GM18951 (cell line): ENCODE measurements at regions not wholly inside any gene's neighbourhood (a gene's known extent, or its start where the extent isn't known, plus 50 kb on each side); places are given as distances from the start of the nearest gene placed in this dataset.

ENCODE experiments used
- POLR2A ChIP-seq: IDR thresholded peaks from 4 replicates; pipeline ENCODE4 v1.6.1; 2011; ENCODE audit warnings: mild to moderate bottlenecking; ENCODE audit not compliant: insufficient read length, insufficient read depth; ENCODE audit errors: extremely low read depth
- in situ Hi-C: fragments of 300-500 bp; cut with MboI; formaldehyde crosslinking; loops from one replicate; pipeline ENCODE4 v1.12.0; 2022; ENCODE audit warnings: low sequenced_read_pairs, mixed read lengths, inconsistent platforms; ENCODE audit not compliant: unreplicated experiment

DNA sequence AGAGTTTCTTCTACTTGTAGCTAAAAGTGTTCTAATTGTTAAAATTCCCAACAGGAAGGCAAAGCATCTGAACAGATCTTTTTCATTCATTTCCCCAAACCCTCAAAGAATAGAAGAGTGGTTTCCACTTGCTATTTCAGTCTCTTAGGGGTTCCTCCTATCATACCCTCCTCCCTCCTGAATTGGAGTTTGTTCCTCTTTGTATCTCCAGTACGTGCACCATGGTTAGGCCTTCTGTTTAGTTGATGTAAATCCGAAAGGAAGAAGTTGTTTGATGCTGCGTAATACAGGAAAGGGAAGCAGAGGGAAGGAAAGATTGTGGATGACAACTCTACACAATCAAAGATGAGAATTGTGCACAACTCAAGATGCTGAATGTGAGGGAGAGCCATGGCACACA lies 303.6 kb downstream of the PIK3R1 start:
- no peak for TF ChIP-seq POLR2A
- in situ Hi-C loops, result no loop called here

DNA sequence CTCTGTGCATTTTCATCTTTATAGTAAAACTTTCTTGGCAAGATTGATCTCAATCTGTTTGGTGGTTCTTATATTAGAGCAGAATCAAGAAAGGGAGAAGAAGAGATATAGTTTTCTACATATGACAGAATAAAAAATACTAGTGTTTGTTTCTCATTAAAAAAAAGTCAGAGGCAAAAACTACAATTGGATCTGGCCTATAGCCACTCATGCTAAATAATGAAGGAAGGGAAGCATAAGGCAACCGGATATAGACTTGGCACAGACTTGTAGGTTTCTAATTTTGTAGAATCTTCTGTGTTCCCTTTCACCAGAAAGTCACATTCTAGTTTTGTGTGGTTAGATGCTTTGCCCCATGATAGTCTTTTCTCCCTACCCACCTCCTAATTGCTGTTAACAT lies 306.2 kb downstream of the PIK3R1 start:
- in situ Hi-C loops, result no loop called here
- TF ChIP-seq POLR2A, result no peak

DNA sequence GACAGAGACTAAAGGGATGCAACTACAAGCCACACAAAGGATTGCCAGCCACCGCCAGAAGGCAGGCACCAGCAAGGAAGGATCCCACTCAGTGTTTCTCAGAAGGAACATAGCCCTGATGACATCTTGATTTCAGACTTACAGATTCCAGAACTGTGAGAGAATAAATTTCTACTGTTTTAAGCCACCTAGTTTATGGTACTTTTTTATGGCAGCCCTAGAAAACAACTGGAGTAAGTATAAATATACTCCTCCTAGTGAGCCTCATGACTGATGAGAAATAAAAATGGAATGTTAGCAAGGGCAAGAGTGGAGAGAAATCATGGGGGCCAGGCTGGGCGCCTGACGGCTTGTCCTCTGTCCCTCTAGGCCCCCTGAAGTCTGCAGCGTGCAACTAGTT lies 307.3 kb downstream of the PIK3R1 start:
- in situ Hi-C loops, result no loop called here
- TF ChIP-seq POLR2A, result no peak

DNA sequence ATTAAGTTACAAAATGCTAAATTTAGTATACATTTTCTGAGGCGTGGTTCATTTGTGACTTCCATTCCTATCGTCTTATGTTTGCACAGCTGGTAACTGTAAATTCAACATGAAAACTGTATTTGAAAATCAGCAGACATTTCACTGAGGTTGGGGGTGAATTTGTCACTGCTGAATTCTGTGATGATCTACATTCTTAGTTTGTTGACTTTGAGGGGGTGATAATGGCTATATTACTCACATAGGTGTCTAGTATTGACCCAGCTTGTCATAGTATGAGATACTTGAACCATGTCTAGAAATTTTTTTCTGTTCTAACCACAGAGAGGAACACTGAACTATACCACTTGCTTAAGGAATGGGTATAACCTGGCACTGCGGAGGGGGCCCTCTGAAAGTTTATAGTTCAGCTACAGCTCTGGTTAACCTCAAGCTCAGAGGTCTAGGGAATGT lies 313.3 kb downstream of the PIK3R1 start:
- in situ Hi-C loops, result no loop called here
- TF ChIP-seq POLR2A, result no peak

DNA sequence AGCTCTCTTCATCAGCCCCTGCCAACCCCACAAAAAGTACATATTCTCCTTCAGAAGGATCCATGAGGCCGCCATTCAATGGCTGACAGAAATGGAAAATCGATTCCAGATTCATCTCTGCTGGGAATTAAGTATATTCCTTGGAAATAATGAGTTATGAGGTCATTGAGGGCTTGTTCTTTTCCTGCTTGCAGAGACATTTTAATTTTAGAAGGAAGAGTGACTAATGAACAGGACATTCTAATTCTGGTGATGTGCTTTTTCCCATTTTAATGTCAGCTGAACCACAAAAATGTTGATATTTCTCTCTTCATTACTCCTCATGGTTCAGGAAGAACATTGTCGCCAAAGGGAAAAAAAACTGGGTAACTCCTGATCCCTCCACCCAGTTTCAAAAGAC lies 314.0 kb downstream of the PIK3R1 start:
- in situ Hi-C loops, result no loop called here
- TF ChIP-seq POLR2A, result no peak

DNA sequence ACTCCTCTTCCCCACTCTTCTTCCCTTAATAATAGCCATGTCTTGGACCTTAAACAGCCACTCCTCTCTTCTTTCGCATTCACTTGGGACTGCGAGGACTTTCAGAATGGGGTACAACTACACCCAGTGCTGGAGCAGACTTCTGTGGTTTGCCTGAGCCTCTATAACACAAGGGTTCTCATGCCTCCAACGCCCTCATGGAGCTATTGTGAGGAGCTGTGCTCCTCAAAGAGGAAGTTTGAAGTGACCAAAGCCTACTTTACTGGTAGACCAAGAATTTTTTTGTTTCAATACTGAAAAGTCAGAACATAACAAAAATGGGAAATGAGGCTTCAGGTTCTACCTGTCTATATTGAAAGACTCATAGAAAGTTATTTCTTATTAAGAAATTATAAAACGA lies 316.4 kb downstream of the PIK3R1 start:
- no peak for TF ChIP-seq POLR2A
- in situ Hi-C loops, result no loop called here

DNA sequence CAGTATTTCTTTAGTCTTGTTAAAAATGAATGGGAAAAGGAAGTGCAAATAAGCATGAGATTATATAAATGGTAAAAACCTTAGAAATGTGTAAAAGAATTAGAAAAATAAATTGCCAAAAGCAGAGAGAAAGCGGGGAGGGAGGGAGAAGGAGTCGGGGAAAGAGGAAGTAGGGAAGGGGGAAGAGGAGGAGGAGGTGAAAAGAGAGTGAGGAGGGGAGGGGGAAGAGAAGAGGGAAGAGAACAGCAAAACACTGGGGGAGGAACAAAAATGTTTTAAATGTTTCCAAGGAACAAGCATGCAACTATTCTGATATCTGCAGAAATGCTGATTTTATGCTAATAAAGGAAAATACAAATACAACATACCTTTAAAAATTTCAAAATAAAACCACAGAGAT lies 317.5 kb downstream of the PIK3R1 start:
- no peak for TF ChIP-seq POLR2A
- in situ Hi-C loops, result no loop called here

DNA sequence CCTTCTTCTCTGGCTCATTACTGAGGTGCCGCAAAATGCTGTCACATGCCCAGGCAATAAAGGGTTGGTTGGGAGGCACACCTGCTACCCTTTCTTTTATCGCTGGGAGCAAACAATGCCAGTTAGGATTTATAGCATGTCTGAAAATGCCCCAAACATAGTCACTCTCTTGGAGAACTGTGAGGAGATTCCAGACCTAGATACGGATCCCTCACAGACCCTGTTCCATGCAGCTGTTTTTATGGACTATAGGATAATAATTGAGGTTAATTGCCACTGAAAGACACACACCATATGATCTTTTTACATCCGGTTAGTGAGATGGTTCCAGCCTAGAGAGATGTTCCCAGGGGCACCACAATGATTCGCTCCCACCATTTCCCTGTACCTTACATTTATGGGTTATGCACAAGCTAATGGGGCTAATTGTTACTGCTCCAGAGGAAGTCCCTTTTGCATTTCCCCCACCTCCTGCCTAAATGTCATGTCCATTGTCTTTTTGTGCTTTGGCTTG lies 318.1 kb downstream of the PIK3R1 start:
- in situ Hi-C loops, result no loop called here
- no peak for TF ChIP-seq POLR2A

DNA sequence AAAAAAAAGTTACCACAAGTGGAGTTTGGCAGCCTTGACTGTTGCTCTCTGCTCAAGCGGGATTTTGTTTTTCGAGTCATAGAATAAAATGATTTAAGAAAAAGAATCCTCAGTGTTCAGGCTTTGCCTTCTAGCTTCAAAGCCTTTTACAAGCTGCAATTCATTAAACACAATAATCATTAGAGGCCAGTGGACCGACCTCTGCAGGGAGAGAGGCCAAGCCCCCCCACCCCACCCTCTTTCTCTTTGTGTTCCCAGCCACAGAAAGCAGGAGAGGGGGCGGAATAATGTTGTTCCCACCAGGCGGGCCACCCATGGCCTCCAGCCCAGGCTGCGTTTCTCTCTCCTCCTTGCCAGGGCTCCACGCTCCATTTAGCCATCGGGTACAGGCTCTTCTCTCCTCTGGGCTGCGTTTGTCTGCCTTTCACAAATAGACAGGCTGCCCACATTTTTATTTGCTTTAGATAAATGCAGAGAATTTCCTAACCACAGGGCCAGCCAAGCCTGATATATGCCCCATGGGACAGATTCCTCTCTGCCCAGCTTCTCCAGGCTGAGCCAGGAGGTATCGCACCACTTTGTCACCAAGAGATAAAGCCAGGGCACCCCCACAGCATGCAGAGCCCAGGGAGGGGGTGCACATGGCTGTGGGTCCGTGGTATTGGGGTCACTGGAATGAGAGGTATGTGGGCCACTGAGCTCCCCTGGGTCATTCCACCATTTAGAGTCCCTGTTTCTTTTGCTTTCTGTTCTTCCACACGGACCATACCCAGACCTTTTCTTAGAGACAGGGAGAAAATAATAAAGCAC lies 318.8 kb downstream of the PIK3R1 start:
- TF ChIP-seq POLR2A, result no peak
- in situ Hi-C loops, result no loop called here

DNA sequence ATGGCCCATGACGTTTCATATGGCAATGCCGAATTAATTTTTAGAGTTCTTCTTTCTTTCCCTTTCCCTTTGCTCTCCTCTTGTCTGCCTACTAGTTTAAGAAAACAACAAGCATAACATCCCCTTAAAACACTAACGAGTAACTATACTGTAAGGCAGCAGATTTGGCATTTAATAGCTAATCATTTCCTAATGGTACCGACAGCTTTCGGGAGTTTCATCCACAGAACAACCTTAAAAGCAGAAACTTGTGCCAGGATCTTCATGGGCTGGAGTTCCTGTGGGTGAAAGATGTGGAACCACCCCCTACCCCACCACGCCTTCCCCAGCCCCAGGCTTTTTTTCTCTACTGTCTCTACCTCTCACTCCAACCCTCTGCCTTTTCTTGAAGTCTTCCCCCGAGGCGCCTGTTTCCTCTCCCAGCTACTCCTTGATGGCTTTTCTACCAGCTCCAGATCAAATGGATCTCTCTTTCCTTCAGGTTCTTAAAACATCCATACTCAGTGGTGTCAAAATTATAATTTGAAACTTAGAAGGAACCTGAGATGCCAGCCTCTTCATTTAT lies 319.5 kb downstream of the PIK3R1 start:
- TF ChIP-seq POLR2A, result no peak
- in situ Hi-C loops, result no loop called here

DNA sequence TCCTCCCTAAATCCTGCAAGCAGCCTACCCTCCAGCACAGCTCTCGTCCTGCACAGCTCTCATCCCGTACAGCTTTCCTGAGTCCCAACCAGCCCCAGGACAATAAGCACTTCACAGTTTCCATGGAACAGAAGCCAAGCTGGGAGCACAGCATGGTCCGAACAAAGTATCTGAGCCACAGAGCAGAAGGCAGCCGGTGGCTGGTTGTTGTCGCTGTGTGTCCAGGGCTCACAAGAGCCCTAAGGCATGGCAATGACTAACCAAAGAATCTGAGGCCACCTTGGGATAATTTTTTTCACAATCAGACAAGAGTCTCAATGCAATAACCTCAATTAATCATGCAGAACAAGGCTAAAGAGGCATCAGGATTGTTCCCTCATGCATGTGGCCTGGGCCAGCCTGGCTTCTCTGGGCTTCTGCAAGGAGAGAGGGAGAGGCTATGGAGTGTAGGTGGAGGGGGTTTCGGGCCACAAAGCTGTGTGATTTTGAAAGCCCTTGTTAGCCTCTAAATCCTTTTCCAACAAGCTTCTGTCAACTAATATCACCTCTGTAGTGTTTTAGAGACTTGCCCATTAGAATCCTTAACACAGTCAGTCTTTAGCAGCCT lies 323.4 kb downstream of the PIK3R1 start:
- TF ChIP-seq POLR2A, result no peak
- in situ Hi-C loops, result no loop called here

DNA sequence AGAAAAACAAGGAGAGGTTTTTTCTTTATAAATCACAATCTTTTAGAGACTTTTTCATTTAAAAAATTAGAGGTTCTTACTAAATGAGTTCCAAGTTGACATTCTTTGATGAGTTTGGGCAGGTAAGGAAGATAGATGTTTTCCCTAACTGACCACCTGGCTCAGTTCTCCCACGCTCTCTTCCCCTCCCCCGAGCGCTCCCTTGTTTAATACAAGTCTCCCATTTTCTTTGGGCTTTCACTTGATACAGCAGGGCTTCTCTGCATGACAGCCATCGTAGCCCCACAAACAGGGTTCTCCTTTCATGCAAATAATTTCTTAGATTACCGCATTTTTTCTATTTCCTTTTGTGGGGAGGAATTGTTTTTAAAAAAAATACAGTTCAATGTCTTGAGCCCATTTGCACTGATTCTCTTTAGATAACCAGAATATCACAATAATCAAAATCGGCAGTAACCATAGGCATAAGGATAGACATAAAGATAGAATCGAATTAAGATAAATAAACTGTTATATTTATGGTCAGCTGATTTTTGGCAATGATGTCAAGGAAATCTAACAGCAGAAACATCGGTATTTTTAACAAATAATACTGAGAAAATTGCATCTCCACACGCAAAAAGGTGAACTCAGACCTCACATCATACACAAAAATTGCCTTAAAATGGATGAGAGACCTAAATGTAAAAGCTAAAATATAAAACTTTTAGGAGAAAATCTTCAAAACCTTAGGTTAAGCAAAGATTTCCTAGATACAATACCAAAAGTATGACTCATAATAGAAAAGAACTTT lies 325.4 kb downstream of the PIK3R1 start:
- TF ChIP-seq POLR2A, result no peak
- in situ Hi-C loops, result no loop called here

DNA sequence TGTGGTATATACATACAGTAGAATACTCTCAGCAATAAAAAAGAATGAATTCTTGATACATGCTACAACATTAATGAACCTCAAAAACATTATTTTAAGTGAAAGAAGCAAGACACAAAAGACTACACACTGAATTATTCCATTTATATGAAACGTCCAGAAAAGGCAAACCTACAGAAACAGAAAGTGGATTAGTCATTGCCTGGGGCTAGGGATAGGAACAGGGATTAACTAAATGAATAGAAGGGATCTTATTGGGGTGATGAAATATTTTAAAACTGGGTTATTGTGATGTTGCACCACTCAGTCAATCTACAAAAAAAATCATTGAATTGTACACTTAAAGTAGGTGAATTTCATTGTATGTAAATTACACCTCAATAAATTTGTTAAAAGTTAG lies 326.7 kb downstream of the PIK3R1 start:
- no peak for TF ChIP-seq POLR2A
- in situ Hi-C loops, result no loop called here
